Gastrocnemius medialis (tissue), 4 donors: ENCODE measurements at regions not wholly inside any gene's neighbourhood (a gene's known extent, or its start where the extent isn't known, plus 50 kb on each side); places are given as distances from the start of the nearest gene placed in this dataset.

Source experiments
- CTCF ChIP-seq, 5 experiments: fragments of 450-650 bp in 3 of 5; fragments of 200-600 bp in 2 of 5; sonication (generic) in 2 of 5; IDR thresholded peaks in 4 of 5; conservative IDR thresholded peaks in 1 of 5; 1 replicate in 4 of 5; 2 replicates in 1 of 5; pipeline ENCODE4 v1.5.1; 2016 to 2019; ENCODE audit warnings: antibody characterized with exemption in 5 of 5, mild to moderate bottlenecking in 3 of 5, moderate library complexity in 3 of 5
- POLR2A ChIP-seq, 2 donors: fragments of 450-650 bp; IDR thresholded peaks; one replicate each; pipeline ENCODE4 v1.6.1; 2017; ENCODE audit warnings: antibody characterized with exemption in 2 of 2, mild to moderate bottlenecking in 2 of 2, moderate library complexity in 2 of 2

GRCh38 chr5:67432606-67433005 is 236.0 kb upstream of the CD180 start:
- TF ChIP-seq CTCF (IDR thresholded peaks at IDR 0.05 in 4 of 5, conservative IDR thresholded peaks at IDR 0.05 in 1 of 5) (no peak), POLR2A (IDR thresholded peaks at IDR 0.05) (no peak)
